Activated T-cell treated with anti-CD3 and anti-CD28 coated beads, Interleukin-2, amount 50 U/mL, for 4 hours (primary cell): ENCODE measurements at regions not wholly inside any gene's neighbourhood (a gene's known extent, or its start where the extent isn't known, plus 50 kb on each side); places are given as distances from the start of the nearest gene placed in this dataset.
A peak's percentile ranks its signal among the peaks of the same experiment; 100 is the strongest.

ENCODE experiments used
- ATAC-seq, 2 donors: fragments of 200-7000 bp; cut with Tn5 transposase; one replicate each; pipeline ENCODE4 v1.10.0; 2021
- DNase-seq: peaks from one replicate; pipeline ENCODE4 v3.0.0-alpha.2; 2020
- H3K27me3 Mint-ChIP-seq: one replicate; pipeline ENCODE4 v1.8.0; 2021; ENCODE audit warnings: low read depth, mixed read lengths
- H3K36me3 Mint-ChIP-seq: one replicate; pipeline ENCODE4 v1.8.0; 2022; ENCODE audit warnings: mixed read lengths; ENCODE audit not compliant: insufficient read depth
- H3K4me1 Mint-ChIP-seq: one replicate; pipeline ENCODE4 v1.8.0; 2021; ENCODE audit warnings: low read depth, mixed read lengths
- H3K4me3 Mint-ChIP-seq: one replicate; pipeline ENCODE4 v1.8.0; 2021; ENCODE audit warnings: mild to moderate bottlenecking, moderate library complexity, mixed read lengths
- H3K9me3 Mint-ChIP-seq: one replicate; pipeline ENCODE4 v1.8.0; 2021; ENCODE audit warnings: mixed read lengths

DNA sequence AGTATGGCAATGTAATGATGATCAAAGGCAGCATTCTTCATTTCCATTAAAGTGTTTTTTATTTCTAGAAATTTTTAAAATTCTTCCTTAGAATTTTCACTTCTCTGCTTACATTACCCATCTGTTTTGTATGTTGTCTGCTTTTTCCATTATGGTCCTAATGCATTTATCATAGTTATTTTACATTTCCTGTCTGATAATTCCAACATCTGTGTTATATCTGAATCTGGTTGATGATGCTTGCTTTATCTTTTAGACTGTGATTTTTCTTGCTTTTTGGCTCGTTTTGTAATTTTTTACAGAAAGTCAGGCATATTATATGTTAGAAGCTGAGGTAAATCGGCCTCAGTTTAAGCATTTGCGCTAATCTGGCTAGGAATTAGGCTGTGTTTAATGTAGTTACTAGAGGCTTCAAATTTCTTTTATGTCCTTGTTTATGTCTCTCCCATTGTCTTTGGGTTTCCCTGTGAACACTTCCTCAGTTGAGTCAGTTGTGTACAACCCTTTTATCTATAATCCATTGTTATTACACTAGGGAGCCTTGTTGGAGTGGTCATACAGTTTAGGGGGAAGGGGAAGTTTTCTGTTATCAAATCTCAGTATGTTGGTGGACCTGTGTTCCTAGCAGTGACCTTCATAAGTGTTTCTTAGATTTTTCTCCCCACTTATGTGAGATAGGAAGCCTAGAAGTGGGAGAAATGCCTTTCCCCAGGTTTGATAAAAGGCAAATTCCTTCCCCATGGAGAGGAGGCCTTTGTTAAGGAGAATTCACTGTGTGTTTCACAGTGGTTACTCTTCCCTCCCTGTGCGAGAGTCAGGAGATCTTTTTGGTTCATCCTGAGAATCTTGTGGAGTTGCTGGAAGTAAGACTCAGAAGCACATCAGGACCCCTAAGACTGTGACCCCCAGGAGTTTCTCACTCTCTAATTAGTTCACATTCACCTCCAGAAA is 437.5 kb downstream of the INSC start:
- Mint-ChIP-seq H3K36me3 (no peaks in the 10 kb centered on the region), H3K4me1 (no peaks in the 10 kb centered on the region), H3K9me3 (no peaks in the 10 kb centered on the region), H3K27me3 (peaks cover 5% of the 10 kb centered on the region), H3K4me3 (no peak overlapping the region)
- DNase-seq (no peak), ATAC-seq (no peak)

DNA sequence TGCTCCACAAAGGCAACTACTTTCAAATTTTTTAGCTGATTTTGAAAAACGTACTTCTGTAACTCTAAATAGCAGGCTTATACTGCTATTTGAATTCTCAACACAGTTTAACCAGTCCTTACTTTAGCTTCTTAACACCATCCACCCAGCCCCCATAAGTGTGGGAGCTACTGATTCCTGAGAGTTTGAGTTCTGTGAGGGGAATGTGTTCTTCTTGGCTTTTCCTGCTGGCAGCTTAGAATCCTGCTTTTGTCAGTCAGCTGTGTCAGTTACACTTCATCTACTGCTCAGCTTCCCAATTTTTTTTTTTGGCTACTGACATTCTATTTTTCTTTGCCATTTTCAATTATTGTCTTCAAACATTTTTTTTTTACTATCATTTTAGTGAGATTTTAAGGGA is 440.4 kb downstream of the INSC start:
- H3K4me3 Mint-ChIP-seq: no peak overlapping the region
- ATAC-seq (no peak), DNase-seq (no peak)
- peaks cover 5% of the 10 kb centered on the region for H3K27me3 Mint-ChIP-seq
- H3K4me1 Mint-ChIP-seq: no peaks in the 10 kb centered on the region
- no peaks in the 10 kb centered on the region for H3K36me3 Mint-ChIP-seq
- no peaks in the 10 kb centered on the region for H3K9me3 Mint-ChIP-seq

- Mint-ChIP-seq H3K4me3 (no peak overlapping the region), H3K27me3 (peaks cover 5% of the 10 kb centered on the region), H3K36me3 (no peaks in the 10 kb centered on the region), H3K4me1 (no peaks in the 10 kb centered on the region), H3K9me3 (no peaks in the 10 kb centered on the region)
- DNase-seq (no peak), ATAC-seq (no peak)
These were observed 442.9 kb downstream of the INSC start for GRCh38 chr11:15557457-15558230.

- no peak for DNase-seq
- ATAC-seq: no peak
- no peaks in the 10 kb centered on the region for H3K9me3 Mint-ChIP-seq
- peaks cover 2% of the 10 kb centered on the region for H3K27me3 Mint-ChIP-seq
- no peak overlapping the region for H3K4me3 Mint-ChIP-seq
- no peaks in the 10 kb centered on the region for H3K36me3 Mint-ChIP-seq
- H3K4me1 Mint-ChIP-seq: no peaks in the 10 kb centered on the region
These were observed 443.9 kb downstream of the INSC start for GRCh38 chr11:15558513-15559181.

- Mint-ChIP-seq H3K4me1 (no peaks in the 10 kb centered on the region), H3K4me3 (no peak overlapping the region), H3K9me3 (no peaks in the 10 kb centered on the region), H3K27me3 (no peaks in the 10 kb centered on the region), H3K36me3 (no peaks in the 10 kb centered on the region)
- ATAC-seq: no peak
- no peak for DNase-seq
These were observed 446.2 kb downstream of the INSC start for GRCh38 chr11:15560689-15561467.

- Mint-ChIP-seq H3K4me3 (no peak overlapping the region), H3K27me3 (no peaks in the 10 kb centered on the region), H3K36me3 (no peaks in the 10 kb centered on the region), H3K9me3 (peaks cover 1% of the 10 kb centered on the region), H3K4me1 (no peaks in the 10 kb centered on the region)
- no peak for ATAC-seq
- no peak for DNase-seq
These were observed 447.5 kb downstream of the INSC start for GRCh38 chr11:15562230-15562629.

DNA sequence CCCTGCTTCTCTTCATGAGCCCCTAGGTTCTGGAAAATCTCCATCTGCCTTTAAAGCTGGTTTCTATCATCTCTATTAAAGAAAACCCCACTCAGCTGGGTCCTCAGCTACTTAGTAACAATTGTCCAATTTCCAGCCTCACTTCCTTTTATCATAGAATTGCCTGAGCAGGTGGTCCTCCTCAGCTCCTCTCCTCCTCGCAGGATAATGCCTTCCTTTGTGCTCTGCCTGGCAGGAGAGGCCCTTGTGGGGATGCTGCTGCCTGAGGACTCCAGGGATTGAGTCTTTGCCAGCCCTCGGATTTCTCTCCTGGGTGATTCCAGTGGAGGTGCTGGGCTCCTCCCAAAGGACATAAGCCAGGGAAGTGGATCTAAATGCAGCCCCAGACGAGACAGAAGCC is 448.3 kb downstream of the INSC start:
- no peak overlapping the region for H3K4me3 Mint-ChIP-seq
- H3K27me3 Mint-ChIP-seq: no peaks in the 10 kb centered on the region
- peaks cover 3% of the 10 kb centered on the region for H3K9me3 Mint-ChIP-seq
- ATAC-seq (no peak), DNase-seq (no peak)
- H3K36me3 Mint-ChIP-seq: no peaks in the 10 kb centered on the region
- H3K4me1 Mint-ChIP-seq: no peaks in the 10 kb centered on the region

- Mint-ChIP-seq H3K36me3 (no peaks in the 10 kb centered on the region), H3K27me3 (no peaks in the 10 kb centered on the region), H3K9me3 (peaks cover 3% of the 10 kb centered on the region), H3K4me1 (no peaks in the 10 kb centered on the region), H3K4me3 (no peak overlapping the region)
- DNase-seq (no peak), ATAC-seq (no peak)
These were observed 451.2 kb downstream of the INSC start for GRCh38 chr11:15565880-15566279.

GRCh38 chr11:15568440-15568839 is 453.7 kb downstream of the INSC start:
- Mint-ChIP-seq H3K27me3 (no peaks in the 10 kb centered on the region), H3K9me3 (peaks cover 3% of the 10 kb centered on the region), H3K4me3 (no peak overlapping the region), H3K36me3 (no peaks in the 10 kb centered on the region), H3K4me1 (no peaks in the 10 kb centered on the region)
- ATAC-seq (no peak), DNase-seq (no peak)

- Mint-ChIP-seq H3K36me3 (no peaks in the 10 kb centered on the region), H3K27me3 (no peaks in the 10 kb centered on the region), H3K4me3 (no peak overlapping the region), H3K9me3 (peaks cover 3% of the 10 kb centered on the region), H3K4me1 (no peaks in the 10 kb centered on the region)
- ATAC-seq: no peak
- DNase-seq: no peak
These were observed 454.7 kb downstream of the INSC start for GRCh38 chr11:15569305-15570025.

DNA sequence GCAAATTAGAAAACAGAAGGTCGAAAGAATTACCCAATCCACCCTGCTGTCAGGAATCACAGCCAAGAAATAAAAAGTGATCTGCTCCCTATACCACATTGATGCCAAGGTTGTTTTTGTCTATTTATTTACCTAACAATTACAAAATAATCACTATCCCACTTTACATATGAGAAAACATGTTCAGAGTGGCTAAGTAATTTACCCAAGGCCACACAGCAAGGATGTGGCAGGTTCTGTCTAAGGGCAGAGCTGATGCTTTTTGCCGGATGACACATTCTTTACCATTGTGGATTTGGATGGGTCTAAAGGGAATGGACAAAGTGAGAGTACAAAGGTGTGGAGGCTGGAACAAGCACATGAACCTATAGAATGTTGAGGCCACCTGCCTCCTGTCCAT is 460.7 kb downstream of the INSC start:
- DNase-seq: no peak
- Mint-ChIP-seq H3K4me1 (no peaks in the 10 kb centered on the region), H3K27me3 (no peaks in the 10 kb centered on the region), H3K9me3 (no peaks in the 10 kb centered on the region), H3K4me3 (no peak overlapping the region), H3K36me3 (no peaks in the 10 kb centered on the region)
- ATAC-seq: no peak

GRCh38 chr11:15576769-15577168 is 462.0 kb downstream of the INSC start:
- DNase-seq (no peak), ATAC-seq (peak in 1 of 2 donors; percentile 14)
- H3K27me3 Mint-ChIP-seq: no peaks in the 10 kb centered on the region
- H3K36me3 Mint-ChIP-seq: no peaks in the 10 kb centered on the region
- H3K9me3 Mint-ChIP-seq: no peaks in the 10 kb centered on the region
- H3K4me1 Mint-ChIP-seq: no peaks in the 10 kb centered on the region
- no peak overlapping the region for H3K4me3 Mint-ChIP-seq

DNA sequence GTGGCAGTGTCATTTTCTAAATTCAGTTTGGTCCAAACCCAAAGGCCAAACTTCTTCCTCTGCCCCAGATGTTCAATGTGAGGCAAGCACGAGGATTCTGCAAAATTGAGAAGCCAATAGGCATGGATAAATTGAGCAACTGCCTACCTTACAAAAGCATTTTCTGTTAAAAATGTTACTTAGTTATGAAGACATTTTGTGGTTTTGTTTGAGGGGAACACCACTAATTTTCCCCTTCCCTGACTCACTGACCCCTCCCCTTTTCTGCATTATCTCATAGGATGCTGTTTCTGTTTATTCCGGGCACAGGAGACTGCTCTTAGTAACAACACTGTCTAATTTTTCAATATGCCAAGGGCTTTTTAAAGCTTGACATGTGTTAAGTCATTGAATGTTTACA is 462.8 kb downstream of the INSC start:
- Mint-ChIP-seq H3K4me1 (no peaks in the 10 kb centered on the region), H3K36me3 (no peaks in the 10 kb centered on the region), H3K9me3 (no peaks in the 10 kb centered on the region), H3K4me3 (no peak overlapping the region), H3K27me3 (no peaks in the 10 kb centered on the region)
- ATAC-seq (no peak), DNase-seq (no peak)
